ENCODE measurements at regions not wholly inside any gene's neighbourhood (a gene's known extent, or its start where the extent isn't known, plus 50 kb on each side); places are given as distances from the start of the nearest gene placed in this dataset.

GRCh38 chr21:28781602-28782276, 210.9 kb downstream of the LTN1 start:
- no peak overlapping the region for H3K27ac ChIP-seq
- no peaks in the 10 kb centered on the region for H3K27me3 ChIP-seq (ENCODE audit: insufficient read depth, low read depth, severe bottlenecking)
- H3K4me3 ChIP-seq (ENCODE audit: low read depth, low read length): no peak overlapping the region
- peak; percentile 58 for TF ChIP-seq CTCF (IDR thresholded peaks at IDR 0.05; ENCODE audit: low read depth, low read length)
- H3K36me3 ChIP-seq: no peaks in the 10 kb centered on the region
- H3K9me3 ChIP-seq (ENCODE audit: severe bottlenecking): peaks cover 7% of the 10 kb centered on the region
- peak; percentile 53 for DNase-seq

- Histone ChIP-seq H3K36me3 (no peaks in the 10 kb centered on the region), H3K27me3 (ENCODE audit: insufficient read depth, low read depth, severe bottlenecking) (no peaks in the 10 kb centered on the region), H3K27ac (no peak overlapping the region), H3K4me3 (ENCODE audit: low read depth, low read length) (no peak overlapping the region), H3K9me3 (ENCODE audit: severe bottlenecking) (peaks cover 4% of the 10 kb centered on the region)
- no peak for DNase-seq
- TF ChIP-seq CTCF (IDR thresholded peaks at IDR 0.05; ENCODE audit: low read depth, low read length): no peak
Measured at GRCh38 chr21:28779914-28780313, 212.8 kb downstream of the LTN1 start.

DNA sequence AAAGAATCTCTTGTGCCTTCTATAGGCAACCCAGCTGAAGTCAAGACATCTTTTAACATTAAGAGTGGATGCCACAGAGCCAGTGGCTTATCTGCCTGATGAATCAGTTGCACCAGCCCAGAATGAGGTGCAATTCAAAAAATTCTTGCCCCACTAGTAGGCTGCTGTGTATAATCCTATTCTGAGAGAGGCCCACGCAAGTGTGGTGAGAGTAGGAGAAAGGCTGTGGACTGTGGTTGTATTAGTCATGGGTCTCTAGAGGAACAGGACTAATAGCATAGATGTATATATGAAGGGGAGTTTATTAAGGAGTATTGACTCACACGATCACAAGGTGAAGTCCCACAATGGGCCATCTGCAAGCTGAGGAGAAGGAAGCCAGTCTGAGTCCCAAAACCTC, 216.4 kb downstream of the LTN1 start:
- Histone ChIP-seq H3K4me3 (ENCODE audit: low read depth, low read length) (no peak overlapping the region), H3K36me3 (no peaks in the 10 kb centered on the region), H3K9me3 (ENCODE audit: severe bottlenecking) (no peaks in the 10 kb centered on the region), H3K27ac (no peak overlapping the region), H3K27me3 (ENCODE audit: insufficient read depth, low read depth, severe bottlenecking) (no peaks in the 10 kb centered on the region)
- no peak for TF ChIP-seq CTCF (IDR thresholded peaks at IDR 0.05; ENCODE audit: low read depth, low read length)
- DNase-seq: no peak

- Histone ChIP-seq H3K36me3 (no peaks in the 10 kb centered on the region), H3K27ac (no peak overlapping the region), H3K27me3 (ENCODE audit: insufficient read depth, low read depth, severe bottlenecking) (no peaks in the 10 kb centered on the region), H3K9me3 (ENCODE audit: severe bottlenecking) (no peaks in the 10 kb centered on the region), H3K4me3 (ENCODE audit: low read depth, low read length) (no peak overlapping the region)
- TF ChIP-seq CTCF (IDR thresholded peaks at IDR 0.05; ENCODE audit: low read depth, low read length): no peak
- no peak for DNase-seq
Measured at GRCh38 chr21:28775071-28775470, 217.6 kb downstream of the LTN1 start.

DNA sequence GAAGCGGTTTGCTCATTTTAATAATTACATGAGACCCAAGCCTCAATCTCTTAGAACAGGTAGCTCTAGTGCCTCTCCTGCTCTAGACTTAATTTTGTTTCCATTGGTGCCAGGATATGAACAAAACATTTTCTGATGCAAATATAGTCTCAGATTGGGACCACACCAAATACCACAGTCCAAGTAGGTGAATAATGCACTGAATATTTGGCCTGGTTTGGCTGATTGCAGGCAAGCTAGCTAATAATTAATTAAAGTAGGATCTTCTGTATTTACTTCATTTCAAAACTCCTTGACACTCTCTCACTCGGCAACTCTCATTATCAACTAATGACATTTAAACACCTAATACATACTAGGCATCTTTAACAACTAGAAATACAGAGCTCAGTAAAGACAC, 219.6 kb downstream of the LTN1 start:
- H3K9me3 ChIP-seq (ENCODE audit: severe bottlenecking): no peaks in the 10 kb centered on the region
- DNase-seq: no peak
- no peak overlapping the region for H3K4me3 ChIP-seq (ENCODE audit: low read depth, low read length)
- H3K27ac ChIP-seq: no peak overlapping the region
- no peaks in the 10 kb centered on the region for H3K27me3 ChIP-seq (ENCODE audit: insufficient read depth, low read depth, severe bottlenecking)
- no peak for TF ChIP-seq CTCF (IDR thresholded peaks at IDR 0.05; ENCODE audit: low read depth, low read length)
- no peaks in the 10 kb centered on the region for H3K36me3 ChIP-seq
